ENCODE measurements at regions not wholly inside any gene's neighbourhood (a gene's known extent, or its start where the extent isn't known, plus 50 kb on each side); places are given as distances from the start of the nearest gene placed in this dataset.

DNA sequence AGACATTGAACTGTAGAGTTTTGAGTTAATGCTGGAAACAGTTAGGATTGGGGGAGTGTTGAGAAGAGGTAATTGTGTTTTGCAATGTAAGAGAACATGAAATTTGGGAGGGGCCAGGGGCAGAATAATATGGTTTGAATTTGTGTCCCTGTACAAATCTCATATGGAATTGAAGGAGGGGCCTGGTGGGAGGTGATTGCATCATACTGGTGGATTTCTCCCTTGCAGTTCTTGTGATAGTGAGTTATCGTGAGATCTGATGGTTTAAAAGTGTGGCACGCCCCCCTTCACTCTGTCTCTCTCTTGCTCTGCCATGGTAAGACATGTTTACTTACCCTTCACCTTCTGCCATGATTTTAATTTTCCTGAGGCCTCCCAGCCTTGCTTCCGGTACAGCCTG is 876.0 kb upstream of the FBXO33 start:
- H3K4me3 ChIP-seq (ENCODE audit: low read length), result no peak overlapping the region
- no peak for TF ChIP-seq TAF1 (IDR thresholded peaks at IDR 0.05; ENCODE audit: low read depth)
- TF ChIP-seq MXI1 (conservative IDR thresholded peaks at IDR 0.05; ENCODE audit: poor library complexity, severe bottlenecking), result no peak
- no peak for TF ChIP-seq RAD21 (conservative IDR thresholded peaks at IDR 0.05)
- TF ChIP-seq POLR2AphosphoS5 (IDR thresholded peaks at IDR 0.05), result no peak
- no peak for TF ChIP-seq EZH2 (IDR thresholded peaks at IDR 0.05; ENCODE audit: borderline replicate concordance, insufficient read depth, low read length, poor library complexity, severe bottlenecking)

DNA sequence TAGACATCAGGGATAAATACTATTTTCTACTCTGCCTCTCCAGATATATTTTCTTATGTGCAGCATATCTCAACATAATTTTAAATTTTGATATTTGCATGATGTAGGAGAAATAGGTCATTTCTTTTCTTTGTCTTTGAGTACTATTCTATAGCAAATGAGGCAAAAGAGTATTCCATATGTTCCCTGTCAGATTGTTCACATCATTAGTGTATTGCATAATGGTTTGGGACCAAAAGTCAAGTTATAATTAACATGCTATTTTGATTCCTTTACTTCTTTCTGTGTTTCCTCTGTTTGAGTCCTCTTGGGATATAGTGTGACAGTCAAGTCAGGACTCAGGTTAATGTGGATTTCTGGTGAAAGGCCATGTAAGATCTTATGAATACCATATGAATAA is 864.6 kb upstream of the FBXO33 start:
- Histone ChIP-seq H3K27ac (ENCODE audit: low read length) (peak overlapping the region; percentile 48), H2AFZ (ENCODE audit: low read depth, low read length) (no peak overlapping the region), H3K36me3 (ENCODE audit: insufficient read depth, low read length) (no peaks in the 10 kb centered on the region), H3K9ac (ENCODE audit: low read length) (no peak overlapping the region), H3K27me3 (ENCODE audit: insufficient read depth, low read depth, low read length) (no peaks in the 10 kb centered on the region), H3K9me2 (ENCODE audit: insufficient read depth, low read length) (no peaks in the 10 kb centered on the region), H3K4me3 (ENCODE audit: low read length) (no peak overlapping the region), H3F3A (ENCODE audit: insufficient read depth, low read length, poor library complexity, severe bottlenecking) (no peaks in the 10 kb centered on the region), H3K4me2 (ENCODE audit: low read length) (no peak overlapping the region), H4K20me1 (ENCODE audit: insufficient read depth) (no peaks in the 10 kb centered on the region), H3K79me2 (replicated peaks; ENCODE audit: insufficient read depth, low read length) (no peaks in the 10 kb centered on the region), H3K9me3 (ENCODE audit: low read length) (no peaks in the 10 kb centered on the region)
- no peak for TF ChIP-seq SMC3 (conservative IDR thresholded peaks at IDR 0.05; ENCODE audit: poor library complexity)
- no peak for TF ChIP-seq RAD21 (conservative IDR thresholded peaks at IDR 0.05)
- TF ChIP-seq MXI1 (conservative IDR thresholded peaks at IDR 0.05; ENCODE audit: poor library complexity, severe bottlenecking), result no peak
- no peak for TF ChIP-seq TAF1 (IDR thresholded peaks at IDR 0.05; ENCODE audit: low read depth)
- TF ChIP-seq EZH2 (IDR thresholded peaks at IDR 0.05; ENCODE audit: borderline replicate concordance, insufficient read depth, low read length, poor library complexity, severe bottlenecking), result no peak
- no peak for TF ChIP-seq EP300 (conservative IDR thresholded peaks at IDR 0.05; ENCODE audit: poor library complexity, severe bottlenecking)

More for the DNA sequence above, 876.0 kb upstream of the FBXO33 start:
- Histone ChIP-seq H3K79me2 (replicated peaks; ENCODE audit: insufficient read depth, low read length) (no peaks in the 10 kb centered on the region), H3K9me2 (ENCODE audit: insufficient read depth, low read length) (no peaks in the 10 kb centered on the region), H3K27me3 (ENCODE audit: insufficient read depth, low read depth, low read length) (no peaks in the 10 kb centered on the region), H3K27ac (ENCODE audit: low read length) (no peak overlapping the region), H3K36me3 (ENCODE audit: insufficient read depth, low read length) (no peaks in the 10 kb centered on the region), H3K4me2 (ENCODE audit: low read length) (no peak overlapping the region), H4K20me1 (ENCODE audit: insufficient read depth) (no peaks in the 10 kb centered on the region), H3F3A (ENCODE audit: insufficient read depth, low read length, poor library complexity, severe bottlenecking) (no peaks in the 10 kb centered on the region), H3K9ac (ENCODE audit: low read length) (no peak overlapping the region), H3K9me3 (ENCODE audit: low read length) (no peaks in the 10 kb centered on the region), H2AFZ (ENCODE audit: low read depth, low read length) (no peak overlapping the region)

DNA sequence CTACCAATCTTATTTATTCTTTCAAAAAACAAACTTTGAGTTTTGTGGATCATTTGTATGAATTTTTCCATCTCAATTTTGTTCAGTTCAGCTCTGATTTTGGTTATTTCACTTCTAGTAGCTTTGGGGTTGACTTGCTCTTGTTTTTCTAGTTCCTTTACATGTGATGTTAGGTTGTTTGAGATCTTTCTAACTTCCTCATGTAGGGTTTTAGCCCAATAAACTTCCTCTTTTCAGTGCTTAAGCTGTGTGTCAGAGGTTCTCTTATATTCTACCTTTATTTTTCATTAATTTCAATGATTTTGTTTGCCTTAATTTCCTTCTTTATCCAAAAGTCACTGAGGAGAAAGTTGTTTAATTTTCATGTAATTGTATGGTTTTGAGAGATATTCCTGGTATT is 860.4 kb upstream of the FBXO33 start:
- no peaks in the 10 kb centered on the region for H3K36me3 ChIP-seq (ENCODE audit: insufficient read depth, low read length)
- H4K20me1 ChIP-seq (ENCODE audit: insufficient read depth), result no peaks in the 10 kb centered on the region
- H3K4me2 ChIP-seq (ENCODE audit: low read length), result no peak overlapping the region
- no peaks in the 10 kb centered on the region for H3K9me3 ChIP-seq (ENCODE audit: low read length)
- H2AFZ ChIP-seq (ENCODE audit: low read depth, low read length), result no peak overlapping the region
- H3K9me2 ChIP-seq (ENCODE audit: insufficient read depth, low read length), result no peaks in the 10 kb centered on the region
- no peaks in the 10 kb centered on the region for H3F3A ChIP-seq (ENCODE audit: insufficient read depth, low read length, poor library complexity, severe bottlenecking)
- H3K27ac ChIP-seq (ENCODE audit: low read length), result no peak overlapping the region
- H3K79me2 ChIP-seq (replicated peaks; ENCODE audit: insufficient read depth, low read length), result no peaks in the 10 kb centered on the region
- no peak overlapping the region for H3K4me3 ChIP-seq (ENCODE audit: low read length)
- H3K27me3 ChIP-seq (ENCODE audit: insufficient read depth, low read depth, low read length), result no peaks in the 10 kb centered on the region
- no peak overlapping the region for H3K9ac ChIP-seq (ENCODE audit: low read length)
- TF ChIP-seq, protein P1, sequence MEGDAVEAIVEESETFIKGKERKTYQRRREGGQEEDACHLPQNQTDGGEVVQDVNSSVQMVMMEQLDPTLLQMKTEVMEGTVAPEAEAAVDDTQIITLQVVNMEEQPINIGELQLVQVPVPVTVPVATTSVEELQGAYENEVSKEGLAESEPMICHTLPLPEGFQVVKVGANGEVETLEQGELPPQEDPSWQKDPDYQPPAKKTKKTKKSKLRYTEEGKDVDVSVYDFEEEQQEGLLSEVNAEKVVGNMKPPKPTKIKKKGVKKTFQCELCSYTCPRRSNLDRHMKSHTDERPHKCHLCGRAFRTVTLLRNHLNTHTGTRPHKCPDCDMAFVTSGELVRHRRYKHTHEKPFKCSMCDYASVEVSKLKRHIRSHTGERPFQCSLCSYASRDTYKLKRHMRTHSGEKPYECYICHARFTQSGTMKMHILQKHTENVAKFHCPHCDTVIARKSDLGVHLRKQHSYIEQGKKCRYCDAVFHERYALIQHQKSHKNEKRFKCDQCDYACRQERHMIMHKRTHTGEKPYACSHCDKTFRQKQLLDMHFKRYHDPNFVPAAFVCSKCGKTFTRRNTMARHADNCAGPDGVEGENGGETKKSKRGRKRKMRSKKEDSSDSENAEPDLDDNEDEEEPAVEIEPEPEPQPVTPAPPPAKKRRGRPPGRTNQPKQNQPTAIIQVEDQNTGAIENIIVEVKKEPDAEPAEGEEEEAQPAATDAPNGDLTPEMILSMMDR (IDR thresholded peaks at IDR 0.05; ENCODE audit: poor library complexity, severe bottlenecking), result no peak
- TF ChIP-seq EP300 (conservative IDR thresholded peaks at IDR 0.05; ENCODE audit: poor library complexity, severe bottlenecking) (no peak), RAD21 (conservative IDR thresholded peaks at IDR 0.05) (no peak), SMC3 (conservative IDR thresholded peaks at IDR 0.05; ENCODE audit: poor library complexity) (no peak), TAF1 (IDR thresholded peaks at IDR 0.05; ENCODE audit: low read depth) (no peak), EZH2 (IDR thresholded peaks at IDR 0.05; ENCODE audit: borderline replicate concordance, insufficient read depth, low read length, poor library complexity, severe bottlenecking) (no peak), POLR2AphosphoS5 (IDR thresholded peaks at IDR 0.05) (no peak), MXI1 (conservative IDR thresholded peaks at IDR 0.05; ENCODE audit: poor library complexity, severe bottlenecking) (no peak)
- TF ChIP-seq, protein P2, sequence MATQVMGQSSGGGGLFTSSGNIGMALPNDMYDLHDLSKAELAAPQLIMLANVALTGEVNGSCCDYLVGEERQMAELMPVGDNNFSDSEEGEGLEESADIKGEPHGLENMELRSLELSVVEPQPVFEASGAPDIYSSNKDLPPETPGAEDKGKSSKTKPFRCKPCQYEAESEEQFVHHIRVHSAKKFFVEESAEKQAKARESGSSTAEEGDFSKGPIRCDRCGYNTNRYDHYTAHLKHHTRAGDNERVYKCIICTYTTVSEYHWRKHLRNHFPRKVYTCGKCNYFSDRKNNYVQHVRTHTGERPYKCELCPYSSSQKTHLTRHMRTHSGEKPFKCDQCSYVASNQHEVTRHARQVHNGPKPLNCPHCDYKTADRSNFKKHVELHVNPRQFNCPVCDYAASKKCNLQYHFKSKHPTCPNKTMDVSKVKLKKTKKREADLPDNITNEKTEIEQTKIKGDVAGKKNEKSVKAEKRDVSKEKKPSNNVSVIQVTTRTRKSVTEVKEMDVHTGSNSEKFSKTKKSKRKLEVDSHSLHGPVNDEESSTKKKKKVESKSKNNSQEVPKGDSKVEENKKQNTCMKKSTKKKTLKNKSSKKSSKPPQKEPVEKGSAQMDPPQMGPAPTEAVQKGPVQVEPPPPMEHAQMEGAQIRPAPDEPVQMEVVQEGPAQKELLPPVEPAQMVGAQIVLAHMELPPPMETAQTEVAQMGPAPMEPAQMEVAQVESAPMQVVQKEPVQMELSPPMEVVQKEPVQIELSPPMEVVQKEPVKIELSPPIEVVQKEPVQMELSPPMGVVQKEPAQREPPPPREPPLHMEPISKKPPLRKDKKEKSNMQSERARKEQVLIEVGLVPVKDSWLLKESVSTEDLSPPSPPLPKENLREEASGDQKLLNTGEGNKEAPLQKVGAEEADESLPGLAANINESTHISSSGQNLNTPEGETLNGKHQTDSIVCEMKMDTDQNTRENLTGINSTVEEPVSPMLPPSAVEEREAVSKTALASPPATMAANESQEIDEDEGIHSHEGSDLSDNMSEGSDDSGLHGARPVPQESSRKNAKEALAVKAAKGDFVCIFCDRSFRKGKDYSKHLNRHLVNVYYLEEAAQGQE (IDR thresholded peaks at IDR 0.05; ENCODE audit: borderline replicate concordance), result no peak

Measured in neural cell (in vitro differentiated cells).